Calu3 (cell line): ENCODE measurements at regions not wholly inside any gene's neighbourhood (a gene's known extent, or its start where the extent isn't known, plus 50 kb on each side); places are given as distances from the start of the nearest gene placed in this dataset.

Source experiments
- BruUV-seq: library from RNA; stranded (reverse); fragments of 400-500 nt; replicated peaks from 2 replicates; lab custom pipeline; 2021; lab: Mats Ljungman, UMichigan
- CTCF ChIA-PET: fragments of 300-600 bp; sonication (Branson Sonifier 250); formaldehyde crosslinking; loops from one replicate; lab custom pipeline; 2022; ENCODE audit warnings: antibody characterized with exemption; lab: Charles Lee
- DNase-seq: peaks from one replicate; pipeline ENCODE4 v3.0.0; 2022
- H3K27ac Mint-ChIP-seq: one replicate; pipeline ENCODE4 v1.8.0; 2022; ENCODE audit warnings: mixed read lengths; ENCODE audit not compliant: unreplicated experiment
- H3K27me3 Mint-ChIP-seq: one replicate; pipeline ENCODE4 v1.8.0; 2022; ENCODE audit warnings: mixed read lengths; ENCODE audit not compliant: unreplicated experiment
- H3K36me3 Mint-ChIP-seq: one replicate; pipeline ENCODE4 v1.8.0; 2022; ENCODE audit warnings: mild to moderate bottlenecking, moderate library complexity, mixed read lengths; ENCODE audit not compliant: insufficient read depth, unreplicated experiment
- H3K4me1 Mint-ChIP-seq: one replicate; pipeline ENCODE4 v1.8.0; 2022; ENCODE audit warnings: mild to moderate bottlenecking, low read depth, mixed read lengths; ENCODE audit not compliant: unreplicated experiment
- H3K4me3 Mint-ChIP-seq: one replicate; pipeline ENCODE4 v1.8.0; 2022; ENCODE audit warnings: mild to moderate bottlenecking, low read depth, moderate library complexity, mixed read lengths; ENCODE audit not compliant: unreplicated experiment
- H3K9me3 Mint-ChIP-seq: one replicate; pipeline ENCODE4 v1.8.0; 2022; ENCODE audit warnings: low read depth, mixed read lengths; ENCODE audit not compliant: unreplicated experiment
- CTCF ChIP-seq: fragments of 200-600 bp; IDR thresholded peaks from one replicate; pipeline ENCODE4 v1.8.0; 2022; ENCODE audit warnings: antibody characterized with exemption; ENCODE audit not compliant: unreplicated experiment
- intact Hi-C: fragments of 100-400 bp; cut with micrococcal nuclease; formaldehyde crosslinking; loops from one replicate; pipeline ENCODE4 v1.10.0; 2022; ENCODE audit not compliant: unreplicated experiment

- no TSS peak for BruUV-seq
- TF ChIP-seq CTCF, result no peak
- no peak for DNase-seq
- no peaks in the 10 kb centered on the region for H3K36me3 Mint-ChIP-seq
- H3K27ac Mint-ChIP-seq, result no peak overlapping the region
- peaks cover 33% of the 10 kb centered on the region for H3K27me3 Mint-ChIP-seq
- H3K9me3 Mint-ChIP-seq, result no peaks in the 10 kb centered on the region
- no peak overlapping the region for H3K4me3 Mint-ChIP-seq
- peaks cover 18% of the 10 kb centered on the region for H3K4me1 Mint-ChIP-seq
- intact Hi-C loops, result no loop called here
- CTCF ChIA-PET, result no interaction called here
These were observed 108.9 kb upstream of the BNIP2 start for GRCh38 chr15:59797756-59798604.

DNA sequence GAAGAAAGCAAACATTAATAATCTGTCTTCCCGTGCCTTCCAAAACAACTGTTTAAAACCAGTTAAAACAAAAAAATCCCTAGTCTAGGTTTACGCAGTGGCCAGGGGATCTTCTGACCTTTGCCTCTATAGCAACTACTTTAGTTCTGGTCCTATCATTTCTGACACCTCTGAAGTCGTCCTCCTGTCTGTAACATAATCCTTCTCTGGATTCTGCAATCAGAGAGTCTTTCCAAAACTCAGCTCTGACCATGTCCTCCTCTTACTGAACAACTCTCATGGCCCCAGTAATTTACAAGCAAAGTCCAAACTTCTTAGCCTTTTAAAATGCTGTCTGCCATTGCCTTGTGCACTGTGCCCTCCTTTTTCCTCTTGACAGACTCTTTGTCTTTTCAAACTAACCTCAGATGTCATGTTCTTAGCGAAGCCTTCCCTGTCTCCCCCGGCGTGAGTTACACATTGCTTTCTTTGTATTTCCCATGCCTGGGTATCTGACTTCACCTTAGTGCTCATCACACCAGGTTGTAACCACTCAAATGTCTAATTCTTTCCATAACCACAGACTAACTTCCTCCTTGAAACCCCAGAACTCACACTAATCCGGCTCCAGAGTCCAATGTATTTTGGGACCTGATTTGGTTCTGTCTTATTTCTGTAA lies 105.2 kb upstream of the BNIP2 start:
- BruUV-seq, result no TSS peak
- Mint-ChIP-seq H3K36me3 (no peaks in the 10 kb centered on the region), H3K4me3 (no peak overlapping the region), H3K27ac (no peak overlapping the region), H3K27me3 (peaks cover 70% of the 10 kb centered on the region), H3K9me3 (no peaks in the 10 kb centered on the region), H3K4me1 (peaks cover 17% of the 10 kb centered on the region)
- intact Hi-C loops, result no loop called here
- no peak for TF ChIP-seq CTCF
- CTCF ChIA-PET, result no interaction called here
- DNase-seq, result no peak

GRCh38 chr15:59792359-59792758 lies 103.2 kb upstream of the BNIP2 start:
- CTCF ChIA-PET, result interaction anchor here (0.5 kb wide), 1 partner anchor 391 kb away, joined by 3 read pairs; no protein-coding TSS in a partner anchor

DNA sequence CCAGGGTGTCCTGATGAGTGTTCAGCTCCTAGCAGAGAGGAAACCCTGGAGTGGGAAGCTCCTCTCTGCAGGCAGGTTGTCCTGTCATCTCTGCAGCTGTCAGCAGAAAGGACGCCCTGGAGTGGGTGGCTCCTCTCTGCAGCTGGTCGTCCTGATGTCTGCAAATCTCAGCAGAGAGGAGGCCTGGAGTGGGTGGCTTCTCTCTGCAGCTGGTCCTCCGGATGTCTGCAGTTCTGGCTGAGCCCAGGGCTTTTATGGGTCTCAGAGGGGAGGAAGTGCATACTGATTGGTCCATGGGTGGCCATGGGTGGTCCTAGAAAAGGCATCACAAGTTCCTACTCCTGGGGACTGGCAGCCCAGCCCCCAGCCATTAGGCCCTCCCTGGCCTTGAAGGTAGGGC lies 102.6 kb upstream of the BNIP2 start:
- DNase-seq, result no peak
- BruUV-seq, result no TSS peak
- Mint-ChIP-seq H3K36me3 (no peaks in the 10 kb centered on the region), H3K27me3 (peaks cover 81% of the 10 kb centered on the region), H3K4me1 (peaks cover 8% of the 10 kb centered on the region), H3K27ac (no peak overlapping the region), H3K9me3 (no peaks in the 10 kb centered on the region), H3K4me3 (no peak overlapping the region)
- CTCF ChIA-PET, result no interaction called here
- intact Hi-C loops, result no loop called here
- TF ChIP-seq CTCF, result no peak

More at GRCh38 chr15:59792359-59792758, 103.2 kb upstream of the BNIP2 start:
- Mint-ChIP-seq H3K27me3 (peaks cover 75% of the 10 kb centered on the region), H3K36me3 (no peaks in the 10 kb centered on the region), H3K4me1 (peaks cover 8% of the 10 kb centered on the region), H3K4me3 (no peak overlapping the region), H3K27ac (no peak overlapping the region), H3K9me3 (no peaks in the 10 kb centered on the region)
- TF ChIP-seq CTCF, result no peak
- DNase-seq, result no peak
- no TSS peak for BruUV-seq
- intact Hi-C loops, result no loop called here
